ENCODE measurements at regions not wholly inside any gene's neighbourhood (a gene's known extent, or its start where the extent isn't known, plus 50 kb on each side); places are given as distances from the start of the nearest gene placed in this dataset.

GRCh38 chr6:153568628-153569027 lies 437.5 kb upstream of the RGS17 start:
- Histone ChIP-seq H3K27me3 (no peaks in the 10 kb centered on the region), H3K9me3 (no peaks in the 10 kb centered on the region), H3K36me3 (no peaks in the 10 kb centered on the region), H3K4me3 (no peak overlapping the region)
- no peak for DNase-seq

- no peaks in the 10 kb centered on the region for H3K9me3 ChIP-seq
- H3K4me3 ChIP-seq, result no peak overlapping the region
- H3K27me3 ChIP-seq, result no peaks in the 10 kb centered on the region
- DNase-seq, result no peak
- no peaks in the 10 kb centered on the region for H3K36me3 ChIP-seq
Observed at GRCh38 chr6:153564803-153565202, 433.7 kb upstream of the RGS17 start.

- Histone ChIP-seq H3K9me3 (no peaks in the 10 kb centered on the region), H3K4me3 (no peak overlapping the region), H3K36me3 (no peaks in the 10 kb centered on the region), H3K27me3 (no peaks in the 10 kb centered on the region)
- no peak for DNase-seq
Observed at GRCh38 chr6:153563001-153563400, 431.9 kb upstream of the RGS17 start.

- Histone ChIP-seq H3K4me3 (no peak overlapping the region), H3K9me3 (no peaks in the 10 kb centered on the region), H3K27me3 (no peaks in the 10 kb centered on the region), H3K36me3 (no peaks in the 10 kb centered on the region)
- DNase-seq, result peak; percentile 1
Observed at GRCh38 chr6:153553627-153554026, 422.5 kb upstream of the RGS17 start.

- Histone ChIP-seq H3K36me3 (no peaks in the 10 kb centered on the region), H3K27me3 (no peaks in the 10 kb centered on the region), H3K4me3 (no peak overlapping the region), H3K9me3 (peaks cover 2% of the 10 kb centered on the region; the same call in 1 of the 2 replicates)
- no peak for DNase-seq
Observed at GRCh38 chr6:153539602-153540001, 408.5 kb upstream of the RGS17 start.

GRCh38 chr6:153538491-153538890 lies 407.4 kb upstream of the RGS17 start:
- Histone ChIP-seq H3K9me3 (peaks cover under 1% of the 10 kb centered on the region; the same call in 1 of the 2 replicates), H3K4me3 (no peak overlapping the region), H3K27me3 (no peaks in the 10 kb centered on the region), H3K36me3 (no peaks in the 10 kb centered on the region)
- DNase-seq, result no peak

- H3K9me3 ChIP-seq, result no peaks in the 10 kb centered on the region
- no peak for DNase-seq
- H3K36me3 ChIP-seq, result no peaks in the 10 kb centered on the region
Observed at GRCh38 chr6:153537422-153537821, 406.3 kb upstream of the RGS17 start.

GRCh38 chr6:153526479-153526878 lies 395.4 kb upstream of the RGS17 start:
- Histone ChIP-seq H3K36me3 (no peaks in the 10 kb centered on the region), H3K9me3 (no peaks in the 10 kb centered on the region), H3K4me3 (no peak overlapping the region), H3K27me3 (no peaks in the 10 kb centered on the region)
- no peak for DNase-seq

More at GRCh38 chr6:153537422-153537821, 406.3 kb upstream of the RGS17 start:
- Histone ChIP-seq H3K27me3 (no peaks in the 10 kb centered on the region), H3K4me3 (no peak overlapping the region)

- no peaks in the 10 kb centered on the region for H3K9me3 ChIP-seq
- H3K27me3 ChIP-seq, result no peaks in the 10 kb centered on the region
- no peak overlapping the region for H3K4me3 ChIP-seq
- DNase-seq, result no peak
- H3K36me3 ChIP-seq, result no peaks in the 10 kb centered on the region
Observed at GRCh38 chr6:153525998-153526397, 394.9 kb upstream of the RGS17 start.

GRCh38 chr6:153523390-153523789 lies 392.3 kb upstream of the RGS17 start:
- Histone ChIP-seq H3K36me3 (no peaks in the 10 kb centered on the region), H3K4me3 (no peak overlapping the region), H3K27me3 (no peaks in the 10 kb centered on the region), H3K9me3 (no peaks in the 10 kb centered on the region)
- no peak for DNase-seq

- Histone ChIP-seq H3K9me3 (no peaks in the 10 kb centered on the region), H3K4me3 (no peak overlapping the region), H3K36me3 (no peaks in the 10 kb centered on the region), H3K27me3 (no peaks in the 10 kb centered on the region)
- no peak for DNase-seq
Observed at GRCh38 chr6:153511896-153512496, 380.9 kb upstream of the RGS17 start.

GRCh38 chr6:153503810-153504209 lies 372.7 kb upstream of the RGS17 start:
- Histone ChIP-seq H3K4me3 (no peak overlapping the region), H3K9me3 (no peaks in the 10 kb centered on the region), H3K36me3 (no peaks in the 10 kb centered on the region), H3K27me3 (no peaks in the 10 kb centered on the region)
- DNase-seq, result no peak

GRCh38 chr6:153493501-153493900 lies 362.4 kb upstream of the RGS17 start:
- H3K9me3 ChIP-seq, result no peaks in the 10 kb centered on the region
- DNase-seq, result no peak
- H3K4me3 ChIP-seq, result no peak overlapping the region
- no peaks in the 10 kb centered on the region for H3K36me3 ChIP-seq
- no peaks in the 10 kb centered on the region for H3K27me3 ChIP-seq

- H3K27me3 ChIP-seq, result no peaks in the 10 kb centered on the region
- H3K36me3 ChIP-seq, result no peaks in the 10 kb centered on the region
- DNase-seq, result no peak
- H3K4me3 ChIP-seq, result no peak overlapping the region
- no peaks in the 10 kb centered on the region for H3K9me3 ChIP-seq
Observed at GRCh38 chr6:153489479-153489878, 358.4 kb upstream of the RGS17 start.

- Histone ChIP-seq H3K27me3 (no peaks in the 10 kb centered on the region), H3K4me3 (no peak overlapping the region)
- DNase-seq, result no peak
Observed at GRCh38 chr6:153488267-153488666, 357.2 kb upstream of the RGS17 start.

GRCh38 chr6:153485072-153485471 lies 354.0 kb upstream of the RGS17 start:
- DNase-seq, result no peak
- no peaks in the 10 kb centered on the region for H3K27me3 ChIP-seq
- no peak overlapping the region for H3K4me3 ChIP-seq
- H3K36me3 ChIP-seq, result no peaks in the 10 kb centered on the region
- H3K9me3 ChIP-seq, result no peaks in the 10 kb centered on the region

More at GRCh38 chr6:153488267-153488666, 357.2 kb upstream of the RGS17 start:
- Histone ChIP-seq H3K9me3 (no peaks in the 10 kb centered on the region), H3K36me3 (no peaks in the 10 kb centered on the region)

- Histone ChIP-seq H3K27me3 (no peaks in the 10 kb centered on the region), H3K36me3 (no peaks in the 10 kb centered on the region), H3K4me3 (no peak overlapping the region), H3K9me3 (no peaks in the 10 kb centered on the region)
- DNase-seq, result no peak
Observed at GRCh38 chr6:153484056-153484455, 353.0 kb upstream of the RGS17 start.

GRCh38 chr6:153476243-153476642 lies 345.2 kb upstream of the RGS17 start:
- Histone ChIP-seq H3K27me3 (no peaks in the 10 kb centered on the region), H3K4me3 (no peak overlapping the region), H3K36me3 (no peaks in the 10 kb centered on the region), H3K9me3 (no peaks in the 10 kb centered on the region)
- no peak for DNase-seq

GRCh38 chr6:153465050-153465449 lies 334.0 kb upstream of the RGS17 start:
- Histone ChIP-seq H3K9me3 (no peaks in the 10 kb centered on the region), H3K4me3 (no peak overlapping the region), H3K36me3 (no peaks in the 10 kb centered on the region), H3K27me3 (no peaks in the 10 kb centered on the region)
- no peak for DNase-seq

Measured in MG63 (cell line).